Uterus (tissue), 2 donors: ENCODE measurements at regions not wholly inside any gene's neighbourhood (a gene's known extent, or its start where the extent isn't known, plus 50 kb on each side); places are given as distances from the start of the nearest gene placed in this dataset.

Experiments used
- POLR2A ChIP-seq, 2 donors: fragments of 450-650 bp; IDR thresholded peaks; one replicate each; pipeline ENCODE4 v1.6.1; 2016; ENCODE audit warnings: antibody characterized with exemption in 2 of 2, mild to moderate bottlenecking in 1 of 2, moderate library complexity in 1 of 2
- TF ChIP-seq, protein P1 (sequence below), 4 experiments: fragments of 200-600 bp in 2 of 4; fragments of 450-650 bp in 2 of 4; sonication (generic) in 2 of 4; IDR thresholded peaks; one replicate each; pipeline ENCODE4 v1.5.1; 2016 to 2019; ENCODE audit warnings: antibody characterized with exemption in 4 of 4, mild to moderate bottlenecking in 2 of 4, moderate library complexity in 1 of 4

DNA sequence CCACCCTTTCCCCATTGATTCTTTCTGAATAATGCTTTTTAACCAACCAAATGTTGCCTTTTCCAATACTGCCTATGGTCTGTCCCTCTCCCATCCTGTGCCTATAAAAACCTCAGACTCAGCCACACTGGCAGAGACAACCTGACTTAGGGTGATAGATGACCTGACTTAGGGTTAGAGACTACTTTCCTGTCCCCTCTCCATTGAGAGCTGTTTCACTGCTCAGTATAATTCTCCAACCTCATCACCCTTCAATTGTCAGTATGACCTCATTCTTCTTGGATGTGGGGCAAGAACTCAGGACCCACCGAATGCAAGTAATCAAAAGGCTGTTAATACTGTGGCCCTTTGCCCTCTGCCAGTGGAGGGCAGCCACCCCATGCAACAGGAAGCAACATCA, 182.3 kb upstream of the STK17B start:
- TF ChIP-seq, protein P1, sequence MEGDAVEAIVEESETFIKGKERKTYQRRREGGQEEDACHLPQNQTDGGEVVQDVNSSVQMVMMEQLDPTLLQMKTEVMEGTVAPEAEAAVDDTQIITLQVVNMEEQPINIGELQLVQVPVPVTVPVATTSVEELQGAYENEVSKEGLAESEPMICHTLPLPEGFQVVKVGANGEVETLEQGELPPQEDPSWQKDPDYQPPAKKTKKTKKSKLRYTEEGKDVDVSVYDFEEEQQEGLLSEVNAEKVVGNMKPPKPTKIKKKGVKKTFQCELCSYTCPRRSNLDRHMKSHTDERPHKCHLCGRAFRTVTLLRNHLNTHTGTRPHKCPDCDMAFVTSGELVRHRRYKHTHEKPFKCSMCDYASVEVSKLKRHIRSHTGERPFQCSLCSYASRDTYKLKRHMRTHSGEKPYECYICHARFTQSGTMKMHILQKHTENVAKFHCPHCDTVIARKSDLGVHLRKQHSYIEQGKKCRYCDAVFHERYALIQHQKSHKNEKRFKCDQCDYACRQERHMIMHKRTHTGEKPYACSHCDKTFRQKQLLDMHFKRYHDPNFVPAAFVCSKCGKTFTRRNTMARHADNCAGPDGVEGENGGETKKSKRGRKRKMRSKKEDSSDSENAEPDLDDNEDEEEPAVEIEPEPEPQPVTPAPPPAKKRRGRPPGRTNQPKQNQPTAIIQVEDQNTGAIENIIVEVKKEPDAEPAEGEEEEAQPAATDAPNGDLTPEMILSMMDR (IDR thresholded peaks at IDR 0.05) = no peak
- TF ChIP-seq POLR2A (IDR thresholded peaks at IDR 0.05) = no peak
